SK-N-SH treated with all-trans-retinoic acid at 6 μM for 48 hours (cell line): ENCODE measurements at regions not wholly inside any gene's neighbourhood (a gene's known extent, or its start where the extent isn't known, plus 50 kb on each side); places are given as distances from the start of the nearest gene placed in this dataset.

Experiments
- ATAC-seq: fragments of 200-7000 bp; cut with Tn5 transposase; 3 replicates; pipeline ENCODE4 v1.9.1; 2020; ENCODE audit warnings: mild to moderate bottlenecking, moderate library complexity
- ARNTL ChIP-seq: fragments of 450-650 bp; formaldehyde crosslinking; IDR thresholded peaks from 2 replicates; pipeline ENCODE4 v1.5.0; 2020; ENCODE audit warnings: low read depth, mild to moderate bottlenecking, moderate library complexity, borderline replicate concordance
- GLIS3 ChIP-seq: fragments of 250-450 bp; sonication (Bioruptor Pico); IDR thresholded peaks from 2 replicates; pipeline ENCODE4 v1.5.0; 2020; ENCODE audit warnings: mild to moderate bottlenecking, moderate library complexity
- ISL1 ChIP-seq: fragments of 250-450 bp; sonication (Bioruptor Pico); IDR thresholded peaks from 2 replicates; pipeline ENCODE4 v2.1.2; 2022; ENCODE audit warnings: mild to moderate bottlenecking, moderate library complexity
- PPARA ChIP-seq: fragments of 250-450 bp; sonication (Bioruptor Pico); IDR thresholded peaks from 2 replicates; pipeline ENCODE4 v1.5.0; 2020; ENCODE audit warnings: mild to moderate bottlenecking, borderline replicate concordance
- RARB ChIP-seq: fragments of 250-450 bp; sonication (Bioruptor Pico); IDR thresholded peaks from 2 replicates; pipeline ENCODE4 v1.8.0; 2021; ENCODE audit warnings: mild to moderate bottlenecking, moderate library complexity
- SNAI2 ChIP-seq: fragments of 250-450 bp; sonication (Bioruptor Pico); IDR thresholded peaks from 2 replicates; pipeline ENCODE4 v1.5.0; 2020; ENCODE audit warnings: mild to moderate bottlenecking, moderate library complexity
- TCF4 ChIP-seq: fragments of 250-450 bp; sonication (Bioruptor Pico); IDR thresholded peaks from 2 replicates; pipeline ENCODE4 v1.8.0; 2021; ENCODE audit warnings: mild to moderate bottlenecking, moderate library complexity, borderline replicate concordance
- TOX ChIP-seq: fragments of 250-450 bp; sonication (Bioruptor Pico); IDR thresholded peaks from 2 replicates; pipeline ENCODE4 v1.8.0; 2021; ENCODE audit warnings: mild to moderate bottlenecking, moderate library complexity, borderline replicate concordance
- ZC3H10 ChIP-seq: fragments of 250-450 bp; sonication (Bioruptor Pico); IDR thresholded peaks from 2 replicates; pipeline ENCODE4 v1.5.1; 2021; ENCODE audit warnings: mild to moderate bottlenecking, moderate library complexity
- ZFP3 ChIP-seq: fragments of 250-450 bp; sonication (Bioruptor Pico); IDR thresholded peaks from 2 replicates; pipeline ENCODE4 v1.5.0; 2020; ENCODE audit warnings: mild to moderate bottlenecking, moderate library complexity
- ZFP30 ChIP-seq: fragments of 450-650 bp; formaldehyde crosslinking; IDR thresholded peaks from 2 replicates; pipeline ENCODE4 v1.5.0; 2022; ENCODE audit warnings: mild to moderate bottlenecking, moderate library complexity
- ZNF565 ChIP-seq: fragments of 450-650 bp; formaldehyde crosslinking; conservative IDR thresholded peaks from 2 replicates; pipeline ENCODE4 v1.5.0; 2020; ENCODE audit warnings: low read depth, mild to moderate bottlenecking, moderate library complexity
- TF ChIP-seq, protein P1 (sequence below): fragments of 250-450 bp; sonication (Bioruptor Pico); IDR thresholded peaks from 2 replicates; pipeline ENCODE4 v1.5.0; 2020; ENCODE audit warnings: mild to moderate bottlenecking, moderate library complexity
- TF ChIP-seq, protein P2 (sequence below): fragments of 250-450 bp; sonication (Bioruptor Pico); IDR thresholded peaks from 2 replicates; pipeline ENCODE4 v1.8.0; 2020; ENCODE audit warnings: mild to moderate bottlenecking, moderate library complexity, borderline replicate concordance
- TF ChIP-seq, protein P3 (sequence below): fragments of 250-450 bp; sonication (Bioruptor Pico); IDR thresholded peaks from 2 replicates; pipeline ENCODE4 v1.8.0; 2021; ENCODE audit warnings: low read depth, mild to moderate bottlenecking, moderate library complexity, borderline replicate concordance
- TF ChIP-seq, protein P4 (sequence below): fragments of 250-450 bp; sonication (Bioruptor Pico); IDR thresholded peaks from 2 replicates; pipeline ENCODE4 v1.5.1; 2020; ENCODE audit warnings: low read depth, mild to moderate bottlenecking, moderate library complexity

DNA sequence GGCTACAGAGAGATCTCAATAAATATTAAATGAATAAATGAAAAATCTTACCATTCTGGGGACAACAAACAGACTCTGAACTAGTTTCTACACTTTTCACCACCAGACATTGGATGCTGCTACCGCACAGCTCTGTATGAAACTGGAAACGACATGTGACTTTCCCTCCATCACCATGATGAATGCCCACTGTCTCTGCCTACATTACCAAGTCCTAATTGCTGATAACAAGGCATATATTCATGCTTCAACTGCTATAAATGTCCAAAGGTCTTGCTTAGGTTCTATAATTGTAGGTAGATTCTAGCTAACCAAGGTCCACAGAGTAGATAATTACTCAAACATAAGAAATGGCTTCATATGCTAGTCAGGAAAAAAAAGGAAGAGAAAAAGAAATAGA is 399.4 kb upstream of the ADGRL3 start:
- no peak for ATAC-seq
- TF ChIP-seq TOX (CRISPR knock-in tag), result no peak
- TF ChIP-seq, protein P1, sequence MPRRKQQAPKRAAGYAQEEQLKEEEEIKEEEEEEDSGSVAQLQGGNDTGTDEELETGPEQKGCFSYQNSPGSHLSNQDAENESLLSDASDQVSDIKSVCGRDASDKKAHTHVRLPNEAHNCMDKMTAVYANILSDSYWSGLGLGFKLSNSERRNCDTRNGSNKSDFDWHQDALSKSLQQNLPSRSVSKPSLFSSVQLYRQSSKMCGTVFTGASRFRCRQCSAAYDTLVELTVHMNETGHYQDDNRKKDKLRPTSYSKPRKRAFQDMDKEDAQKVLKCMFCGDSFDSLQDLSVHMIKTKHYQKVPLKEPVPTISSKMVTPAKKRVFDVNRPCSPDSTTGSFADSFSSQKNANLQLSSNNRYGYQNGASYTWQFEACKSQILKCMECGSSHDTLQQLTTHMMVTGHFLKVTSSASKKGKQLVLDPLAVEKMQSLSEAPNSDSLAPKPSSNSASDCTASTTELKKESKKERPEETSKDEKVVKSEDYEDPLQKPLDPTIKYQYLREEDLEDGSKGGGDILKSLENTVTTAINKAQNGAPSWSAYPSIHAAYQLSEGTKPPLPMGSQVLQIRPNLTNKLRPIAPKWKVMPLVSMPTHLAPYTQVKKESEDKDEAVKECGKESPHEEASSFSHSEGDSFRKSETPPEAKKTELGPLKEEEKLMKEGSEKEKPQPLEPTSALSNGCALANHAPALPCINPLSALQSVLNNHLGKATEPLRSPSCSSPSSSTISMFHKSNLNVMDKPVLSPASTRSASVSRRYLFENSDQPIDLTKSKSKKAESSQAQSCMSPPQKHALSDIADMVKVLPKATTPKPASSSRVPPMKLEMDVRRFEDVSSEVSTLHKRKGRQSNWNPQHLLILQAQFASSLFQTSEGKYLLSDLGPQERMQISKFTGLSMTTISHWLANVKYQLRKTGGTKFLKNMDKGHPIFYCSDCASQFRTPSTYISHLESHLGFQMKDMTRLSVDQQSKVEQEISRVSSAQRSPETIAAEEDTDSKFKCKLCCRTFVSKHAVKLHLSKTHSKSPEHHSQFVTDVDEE (CRISPR knock-in tag), result no peak
- no peak for TF ChIP-seq ZFP3 (CRISPR knock-in tag)
- TF ChIP-seq, protein P2, sequence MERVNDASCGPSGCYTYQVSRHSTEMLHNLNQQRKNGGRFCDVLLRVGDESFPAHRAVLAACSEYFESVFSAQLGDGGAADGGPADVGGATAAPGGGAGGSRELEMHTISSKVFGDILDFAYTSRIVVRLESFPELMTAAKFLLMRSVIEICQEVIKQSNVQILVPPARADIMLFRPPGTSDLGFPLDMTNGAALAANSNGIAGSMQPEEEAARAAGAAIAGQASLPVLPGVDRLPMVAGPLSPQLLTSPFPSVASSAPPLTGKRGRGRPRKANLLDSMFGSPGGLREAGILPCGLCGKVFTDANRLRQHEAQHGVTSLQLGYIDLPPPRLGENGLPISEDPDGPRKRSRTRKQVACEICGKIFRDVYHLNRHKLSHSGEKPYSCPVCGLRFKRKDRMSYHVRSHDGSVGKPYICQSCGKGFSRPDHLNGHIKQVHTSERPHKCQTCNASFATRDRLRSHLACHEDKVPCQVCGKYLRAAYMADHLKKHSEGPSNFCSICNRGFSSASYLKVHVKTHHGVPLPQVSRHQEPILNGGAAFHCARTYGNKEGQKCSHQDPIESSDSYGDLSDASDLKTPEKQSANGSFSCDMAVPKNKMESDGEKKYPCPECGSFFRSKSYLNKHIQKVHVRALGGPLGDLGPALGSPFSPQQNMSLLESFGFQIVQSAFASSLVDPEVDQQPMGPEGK, result no peak
- TF ChIP-seq ISL1, result no peak
- TF ChIP-seq, protein P3, sequence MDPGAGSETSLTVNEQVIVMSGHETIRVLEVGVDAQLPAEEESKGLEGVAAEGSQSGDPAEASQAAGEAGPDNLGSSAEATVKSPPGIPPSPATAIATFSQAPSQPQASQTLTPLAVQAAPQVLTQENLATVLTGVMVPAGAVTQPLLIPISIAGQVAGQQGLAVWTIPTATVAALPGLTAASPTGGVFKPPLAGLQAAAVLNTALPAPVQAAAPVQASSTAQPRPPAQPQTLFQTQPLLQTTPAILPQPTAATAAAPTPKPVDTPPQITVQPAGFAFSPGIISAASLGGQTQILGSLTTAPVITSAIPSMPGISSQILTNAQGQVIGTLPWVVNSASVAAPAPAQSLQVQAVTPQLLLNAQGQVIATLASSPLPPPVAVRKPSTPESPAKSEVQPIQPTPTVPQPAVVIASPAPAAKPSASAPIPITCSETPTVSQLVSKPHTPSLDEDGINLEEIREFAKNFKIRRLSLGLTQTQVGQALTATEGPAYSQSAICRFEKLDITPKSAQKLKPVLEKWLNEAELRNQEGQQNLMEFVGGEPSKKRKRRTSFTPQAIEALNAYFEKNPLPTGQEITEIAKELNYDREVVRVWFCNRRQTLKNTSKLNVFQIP (CRISPR knock-in tag), result no peak

DNA sequence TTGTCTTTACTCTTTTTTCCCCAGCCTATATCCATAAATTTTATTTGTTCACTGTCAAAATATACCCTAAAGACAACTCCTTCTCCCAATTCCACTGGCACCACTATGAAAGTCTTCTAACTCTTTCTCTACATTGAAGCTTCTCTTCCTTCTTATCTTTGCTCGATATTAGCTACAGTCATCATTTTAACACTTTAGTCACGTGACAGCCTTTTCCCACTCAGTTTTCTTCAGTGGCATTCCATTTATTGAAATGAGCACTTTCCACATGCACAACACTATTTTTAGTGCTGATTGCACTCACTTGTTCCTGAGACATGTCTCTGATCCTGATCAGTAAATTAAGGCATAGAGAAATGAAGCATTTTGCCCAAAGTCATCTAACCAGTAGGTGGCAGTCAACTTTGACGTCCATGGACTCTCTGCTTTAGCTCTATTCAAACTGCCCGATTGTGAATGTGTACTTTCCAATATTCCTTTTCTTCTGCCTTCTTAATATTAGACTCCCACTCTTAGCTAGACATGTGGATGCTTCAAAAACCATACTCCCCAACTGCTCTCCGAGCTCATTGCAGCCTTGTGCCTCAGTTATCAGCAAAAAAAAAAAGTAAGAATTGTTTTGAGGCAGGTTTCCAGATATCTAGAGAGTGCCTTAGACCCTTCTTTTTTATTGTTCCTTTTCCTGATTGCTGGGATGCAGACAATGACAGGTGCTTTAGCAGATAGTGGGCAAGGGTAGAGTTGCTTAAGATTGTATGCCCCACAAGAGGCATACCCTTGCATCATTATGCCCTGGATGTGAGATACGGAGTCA is 394.4 kb upstream of the ADGRL3 start:
- TF ChIP-seq TCF4 (CRISPR knock-in tag), result no peak
- no peak for TF ChIP-seq ARNTL
- no peak for TF ChIP-seq PPARA (CRISPR knock-in tag)
- no peak for TF ChIP-seq ZNF565 (CRISPR knock-in tag)
- no peak for TF ChIP-seq SNAI2 (CRISPR knock-in tag)
- TF ChIP-seq ZC3H10, result no peak
- TF ChIP-seq ZFP30 (CRISPR knock-in tag), result no peak
- TF ChIP-seq, protein P2, result no peak
- TF ChIP-seq GLIS3 (CRISPR knock-in tag), result no peak
- no peak for TF ChIP-seq TOX (CRISPR knock-in tag)
- TF ChIP-seq ZFP3 (CRISPR knock-in tag), result no peak
- TF ChIP-seq RARB (CRISPR knock-in tag), result no peak
- TF ChIP-seq, protein P1 (CRISPR knock-in tag), result no peak
- TF ChIP-seq, protein P4, sequence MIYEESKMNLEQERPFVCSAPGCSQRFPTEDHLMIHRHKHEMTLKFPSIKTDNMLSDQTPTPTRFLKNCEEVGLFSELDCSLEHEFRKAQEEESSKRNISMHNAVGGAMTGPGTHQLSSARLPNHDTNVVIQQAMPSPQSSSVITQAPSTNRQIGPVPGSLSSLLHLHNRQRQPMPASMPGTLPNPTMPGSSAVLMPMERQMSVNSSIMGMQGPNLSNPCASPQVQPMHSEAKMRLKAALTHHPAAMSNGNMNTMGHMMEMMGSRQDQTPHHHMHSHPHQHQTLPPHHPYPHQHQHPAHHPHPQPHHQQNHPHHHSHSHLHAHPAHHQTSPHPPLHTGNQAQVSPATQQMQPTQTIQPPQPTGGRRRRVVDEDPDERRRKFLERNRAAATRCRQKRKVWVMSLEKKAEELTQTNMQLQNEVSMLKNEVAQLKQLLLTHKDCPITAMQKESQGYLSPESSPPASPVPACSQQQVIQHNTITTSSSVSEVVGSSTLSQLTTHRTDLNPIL (CRISPR knock-in tag), result no peak
- TF ChIP-seq, all 23 proteins: peak for 0
- peak; percentile 70 for ATAC-seq
